GM19043 (cell line): ENCODE measurements at regions not wholly inside any gene's neighbourhood (a gene's known extent, or its start where the extent isn't known, plus 50 kb on each side); places are given as distances from the start of the nearest gene placed in this dataset.
"Not testable (repeated sequence)": the region's sequence is repeated elsewhere in the genome, so short reads cannot be mapped to it uniquely, and the experiment has no call there.

Experiments
- ATAC-seq: cut with Tn5 transposase; IDR thresholded peaks from one replicate; pipeline ENCODE4 v1.9.1; 2021; ENCODE audit warnings: low read depth; ENCODE audit not compliant: unreplicated experiment

DNA sequence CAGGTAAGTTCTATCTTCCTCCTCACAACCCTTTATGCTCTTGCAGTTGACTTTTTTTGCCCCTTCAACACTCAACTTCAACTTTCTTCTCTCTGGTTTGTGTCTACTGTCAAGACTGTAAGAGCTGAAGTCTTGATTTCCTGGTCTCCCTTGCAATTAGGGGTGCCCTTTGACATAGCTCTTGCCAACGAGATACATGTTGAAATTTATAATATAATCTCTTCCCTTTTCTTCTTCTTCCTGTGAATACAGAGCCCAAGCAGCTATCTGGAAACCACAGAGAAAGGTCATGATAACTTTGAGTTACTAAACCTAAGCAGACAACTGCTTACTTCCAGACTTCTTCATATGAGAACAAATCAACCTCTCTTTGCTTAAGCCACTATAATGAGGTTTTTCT lies 163.5 kb downstream of the MC4R start:
- ATAC-seq = no peak

DNA sequence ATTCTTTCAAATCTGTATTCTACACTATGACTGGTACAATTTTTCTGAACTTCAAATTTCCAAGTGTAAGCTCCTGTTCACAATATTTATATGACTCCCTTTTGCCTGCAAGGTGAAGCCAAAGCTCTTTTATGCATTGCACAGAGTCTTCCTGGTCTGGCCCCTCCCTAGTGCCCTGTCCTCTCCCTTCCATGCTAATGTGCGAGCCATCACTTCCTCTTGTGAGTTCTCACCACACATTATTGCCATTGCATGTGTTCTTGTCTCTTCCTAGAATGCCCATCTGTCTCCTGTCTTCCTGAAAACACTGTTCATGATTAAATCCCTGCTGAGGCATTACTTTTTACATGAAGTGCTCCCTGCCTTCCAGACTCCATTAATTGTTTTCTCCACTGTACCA lies 169.9 kb downstream of the MC4R start:
- ATAC-seq = no peak

DNA sequence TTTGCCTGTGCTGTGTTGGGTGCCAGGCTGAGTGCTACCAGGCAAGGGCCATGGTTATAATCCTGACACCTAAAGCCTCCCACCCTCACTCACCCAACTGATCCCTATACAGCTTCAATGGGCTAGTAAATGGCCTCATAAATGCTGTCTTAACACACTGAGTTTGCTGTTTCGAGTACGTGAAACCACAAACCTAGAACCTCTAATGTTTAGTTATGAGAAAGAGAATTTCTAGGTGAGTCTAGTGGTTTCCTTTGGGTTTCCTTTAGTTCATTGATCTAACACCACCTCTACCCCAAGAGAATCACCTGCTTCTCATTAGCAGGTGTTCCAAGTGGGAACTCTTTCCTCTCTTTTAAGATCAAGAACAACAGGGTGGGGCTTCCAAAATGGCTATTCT lies 172.0 kb downstream of the MC4R start:
- no peak for ATAC-seq

DNA sequence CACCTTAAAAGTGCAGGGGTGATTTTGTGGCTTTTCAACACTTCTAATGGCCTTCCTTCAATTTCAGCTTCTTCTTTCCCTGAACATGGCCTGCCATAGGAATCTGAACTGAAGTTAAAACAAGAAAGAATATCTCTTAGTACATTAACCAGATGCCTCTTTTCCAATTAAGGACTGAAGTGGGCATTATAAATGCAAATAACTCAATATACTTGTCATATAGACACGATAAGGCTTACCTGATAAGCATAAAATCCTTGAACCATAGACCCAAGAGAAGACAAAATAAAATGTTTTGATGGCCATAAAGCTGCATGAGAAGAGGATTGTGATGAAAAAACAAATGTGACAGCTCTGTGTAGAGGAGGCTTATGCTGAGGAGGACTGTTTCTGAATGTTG lies 173.1 kb downstream of the MC4R start:
- no peak for ATAC-seq

DNA sequence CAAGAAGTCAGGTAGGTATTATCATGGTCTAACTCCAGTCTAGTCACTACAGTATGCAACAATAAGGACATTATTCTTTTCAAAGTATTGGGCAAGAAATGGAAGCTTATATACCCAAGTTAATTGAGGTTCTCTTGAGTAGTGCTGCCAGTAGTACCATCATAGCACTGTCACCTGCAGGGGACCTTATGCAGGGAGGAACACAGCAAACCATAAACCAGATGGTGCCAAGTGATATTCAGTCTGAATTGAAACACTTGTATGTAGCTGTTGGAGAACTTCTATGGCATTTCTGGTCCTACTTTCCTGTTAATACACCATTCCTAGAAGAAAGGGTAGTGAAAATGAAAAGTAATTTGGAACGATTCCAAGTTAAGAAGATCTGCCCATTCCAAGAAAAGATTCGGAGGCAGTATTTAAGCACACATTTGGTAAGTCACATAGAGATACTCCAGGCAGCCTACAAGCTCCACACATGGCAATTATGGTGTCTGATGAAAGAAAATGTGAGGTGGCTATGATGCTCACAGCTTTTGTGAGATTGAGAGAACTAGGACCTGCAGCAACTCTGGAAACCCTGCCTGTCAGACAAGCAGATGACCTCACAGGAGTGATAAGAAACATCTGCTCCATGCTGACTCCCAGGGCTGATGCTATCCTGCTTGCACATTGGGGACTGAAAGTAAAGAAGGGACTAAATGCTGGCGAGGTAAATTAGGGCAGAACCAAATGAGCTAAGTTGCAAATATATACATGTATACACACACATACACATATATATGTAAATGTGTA lies 174.7 kb downstream of the MC4R start:
- no peak for ATAC-seq

DNA sequence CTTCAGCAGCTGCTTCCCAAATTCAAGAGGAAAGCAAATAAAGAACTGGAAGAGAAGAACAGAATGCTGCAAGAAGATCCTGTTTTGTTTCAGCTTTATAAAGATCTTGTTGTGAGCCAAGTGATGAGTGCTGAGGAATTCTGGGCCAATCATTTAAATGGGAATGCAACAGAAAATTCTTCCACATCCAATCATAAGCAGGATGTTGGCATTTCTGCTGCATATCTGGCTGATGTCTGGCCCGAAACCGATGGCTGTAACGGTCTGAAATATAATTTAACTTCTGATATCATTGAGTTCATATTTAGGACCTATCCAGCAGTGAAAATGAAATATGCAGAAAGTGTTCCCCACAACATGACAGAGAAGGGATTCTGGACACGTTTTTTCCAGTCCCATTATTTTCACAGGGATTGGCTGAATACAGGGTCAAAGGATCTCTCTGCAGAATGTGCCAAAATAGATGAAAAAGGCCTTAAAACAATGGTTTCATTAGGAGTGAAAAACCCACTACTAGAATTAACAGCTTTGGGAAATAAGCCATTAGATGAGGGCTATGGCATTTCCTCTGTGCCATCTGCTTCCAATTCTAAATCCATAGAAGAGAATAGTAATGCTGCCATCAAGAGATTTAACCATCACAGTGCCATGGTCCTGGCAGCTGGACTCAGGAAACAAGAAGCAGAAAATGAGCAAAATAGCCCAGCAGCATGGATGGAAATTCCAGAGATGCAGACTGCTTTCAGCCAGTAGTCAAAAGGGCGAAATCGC lies 175.6 kb downstream of the MC4R start:
- ATAC-seq = no peak

GRCh38 chr18:60193780-60194179 lies 178.8 kb downstream of the MC4R start:
- ATAC-seq = no peak

GRCh38 chr18:60191926-60192325 lies 180.6 kb downstream of the MC4R start:
- no peak for ATAC-seq

DNA sequence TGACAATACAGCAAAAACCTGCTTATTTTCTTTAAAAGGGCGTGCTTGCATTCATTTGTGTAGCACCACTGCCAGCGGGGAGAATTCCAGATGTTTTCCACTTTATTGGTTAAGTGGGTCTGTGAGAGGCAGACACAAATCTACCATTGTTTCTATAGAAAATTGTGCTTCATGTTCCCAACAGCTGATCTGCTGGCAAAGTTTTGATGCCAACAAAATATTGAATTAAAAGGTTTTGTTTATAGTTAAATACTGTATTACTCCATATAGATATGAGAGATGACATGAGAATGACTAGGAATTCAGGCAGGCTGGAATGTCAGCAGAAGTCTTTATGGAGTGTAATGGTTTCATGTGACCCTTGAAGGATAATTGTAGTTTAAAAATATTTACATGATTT lies 182.7 kb downstream of the MC4R start:
- ATAC-seq = no peak

DNA sequence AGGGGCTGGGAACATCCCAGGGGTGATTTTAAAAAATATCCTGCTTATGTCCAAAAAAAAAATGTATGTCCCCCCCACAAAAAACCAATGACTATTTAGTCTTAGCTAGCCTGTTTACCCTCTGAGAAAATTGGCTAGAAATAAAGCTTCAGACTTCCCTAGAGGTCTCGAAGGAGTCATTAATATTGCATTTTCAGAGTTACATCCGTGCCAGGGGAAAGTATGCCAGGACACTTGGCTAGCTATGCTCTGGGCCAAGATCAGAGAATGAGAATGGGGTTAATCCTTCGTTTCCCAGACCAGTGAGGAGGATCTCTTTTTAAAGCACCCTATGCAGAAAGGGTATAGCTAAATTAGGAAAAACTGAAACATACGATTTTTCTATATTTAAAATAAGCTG lies 183.6 kb downstream of the MC4R start:
- no peak for ATAC-seq

DNA sequence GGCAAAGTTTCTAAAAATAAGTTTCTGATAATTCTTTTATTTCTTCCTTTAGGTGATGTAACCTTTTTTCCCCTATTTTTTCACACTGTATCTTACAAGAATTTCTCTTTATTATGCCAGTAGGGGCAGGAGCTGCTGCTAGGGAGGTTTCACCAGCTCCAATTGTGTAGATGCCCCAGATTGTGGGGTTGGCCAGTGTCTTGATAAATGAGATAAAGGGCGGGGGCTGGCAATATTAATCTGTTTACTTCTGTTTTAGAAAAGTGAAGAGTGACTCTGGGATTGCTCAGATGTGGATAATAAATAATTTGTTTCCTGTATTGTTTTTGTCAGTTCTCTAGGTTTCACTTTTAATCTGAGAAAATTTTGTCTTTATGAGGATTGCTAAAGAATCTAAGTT lies 190.4 kb downstream of the MC4R start:
- no peak for ATAC-seq

- ATAC-seq = no peak
Measured at GRCh38 chr18:60180671-60181070, 191.9 kb downstream of the MC4R start.

DNA sequence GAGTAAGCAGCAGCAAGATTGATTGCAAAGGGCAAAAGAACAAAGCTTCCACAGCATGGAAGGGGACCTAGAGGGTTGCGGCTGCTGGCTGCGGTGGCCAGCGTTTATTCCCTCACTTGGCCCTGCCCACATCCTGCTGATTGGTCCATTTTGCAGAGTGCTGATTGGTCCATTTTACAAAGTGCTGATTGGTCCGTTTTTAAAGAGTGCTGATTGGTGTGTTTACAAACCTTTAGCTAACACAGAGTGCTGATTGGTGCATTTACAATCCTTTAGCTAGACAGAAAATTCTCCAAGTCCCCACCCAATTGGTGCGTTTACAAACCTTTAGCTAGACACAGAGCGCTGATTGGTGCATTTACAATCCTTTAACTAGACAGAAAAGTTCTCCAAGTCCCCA lies 194.4 kb downstream of the MC4R start:
- not testable (repeated sequence) for ATAC-seq

GRCh38 chr18:60176259-60176658 lies 196.3 kb downstream of the MC4R start:
- no peak for ATAC-seq

GRCh38 chr18:60174832-60175231 lies 197.7 kb downstream of the MC4R start:
- no peak for ATAC-seq

- ATAC-seq = no peak
Measured at GRCh38 chr18:60172030-60172429, 200.5 kb downstream of the MC4R start.

- peak; percentile 86 for ATAC-seq
Measured at GRCh38 chr18:60163622-60164021, 209.0 kb downstream of the MC4R start.

GRCh38 chr18:60162388-60162787 lies 210.2 kb downstream of the MC4R start:
- ATAC-seq = peak; percentile 35

DNA sequence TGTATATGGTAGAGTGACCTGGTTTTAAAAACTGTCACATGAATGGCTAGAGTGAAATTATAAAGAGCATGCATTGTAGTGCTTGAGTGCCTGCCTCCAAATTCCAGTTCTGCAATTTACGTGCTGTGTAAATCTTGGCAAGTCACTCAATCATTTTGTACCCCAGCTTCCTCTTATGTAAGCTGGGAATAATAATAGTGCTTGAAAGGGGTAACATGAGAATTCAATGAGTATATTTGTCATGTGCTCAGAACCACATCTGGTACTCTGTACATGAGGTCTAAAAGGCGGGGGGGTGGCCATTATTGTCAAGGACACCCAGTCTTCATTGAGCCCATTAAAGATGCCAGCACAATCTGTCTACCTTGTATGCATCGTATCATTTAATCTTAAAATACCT lies 214.8 kb downstream of the MC4R start:
- ATAC-seq = no peak

DNA sequence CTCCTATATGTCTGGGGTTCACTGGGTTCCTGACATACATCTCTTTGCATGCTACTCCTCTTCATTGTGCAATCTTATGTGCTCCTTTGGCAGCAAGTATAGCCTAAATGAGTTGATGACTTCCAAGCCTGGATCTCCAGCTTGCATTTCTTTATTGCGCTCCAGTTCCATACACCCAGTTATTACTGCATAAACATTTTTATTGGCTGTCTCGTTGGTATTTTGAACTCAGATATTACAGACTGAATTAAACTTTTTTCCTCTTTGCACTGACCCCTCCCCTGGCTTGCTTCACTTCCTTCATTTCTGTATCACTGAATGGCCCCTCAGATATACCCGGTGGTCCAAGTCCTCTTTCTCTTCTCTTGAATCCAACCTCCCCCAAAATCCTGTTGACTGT lies 219.2 kb downstream of the MC4R start:
- ATAC-seq = no peak

DNA sequence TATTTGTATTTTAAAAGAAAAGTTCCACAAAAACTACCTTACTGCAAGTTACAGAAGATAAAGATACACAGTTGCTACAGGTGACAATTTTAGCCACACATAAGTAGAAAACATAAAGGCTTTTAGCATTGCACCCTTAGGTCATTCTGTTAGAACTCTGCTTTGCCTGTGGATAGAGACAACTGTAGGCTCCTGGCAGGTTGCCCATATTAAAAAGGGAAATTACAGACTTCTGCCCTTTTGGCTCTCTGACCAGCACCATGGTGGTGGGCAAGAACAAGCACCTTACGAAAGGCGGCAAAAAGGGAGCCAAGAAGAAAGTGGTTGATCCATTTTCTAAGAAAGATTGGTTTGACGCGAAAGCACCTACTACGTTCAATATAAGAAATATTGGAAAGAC lies 223.3 kb downstream of the MC4R start:
- ATAC-seq = no peak

GRCh38 chr18:60147323-60147722 lies 225.3 kb downstream of the MC4R start:
- ATAC-seq = no peak
